ENCODE measurements at regions not wholly inside any gene's neighbourhood (a gene's known extent, or its start where the extent isn't known, plus 50 kb on each side); places are given as distances from the start of the nearest gene placed in this dataset.

GRCh38 chr3:76490064-76490463 is 549.8 kb upstream of the ROBO2 start:
- intact Hi-C loops (cut with DNase I; ENCODE audit: low total_unique reads), result no loop called here
- Histone ChIP-seq H3K9me3 (no peaks in the 10 kb centered on the region), H3K36me3 (ENCODE audit: low read depth, missing control alignments) (no peaks in the 10 kb centered on the region), H3K4me1 (no peaks in the 10 kb centered on the region), H3K27ac (no peak overlapping the region), H3K27me3 (no peaks in the 10 kb centered on the region), H3K4me3 (no peak overlapping the region)
- no peak for DNase-seq
- TF ChIP-seq POLR2A (IDR thresholded peaks at IDR 0.05) (no peak), CTCF (IDR thresholded peaks at IDR 0.05) (no peak)
- WGBS, 2 donors, result 86 to 90% methylated on average over 3 of the region's 3 CpGs

- 90 to 94% methylated on average over 2 of the region's 2 CpGs for WGBS, 2 donors
- TF ChIP-seq CTCF (IDR thresholded peaks at IDR 0.05) (no peak), POLR2A (IDR thresholded peaks at IDR 0.05) (no peak)
These were observed 544.7 kb upstream of the ROBO2 start for GRCh38 chr3:76495216-76495615.

GRCh38 chr3:76497636-76498035 is 542.3 kb upstream of the ROBO2 start:
- intact Hi-C loops (cut with DNase I; ENCODE audit: low total_unique reads), result no loop called here
- Histone ChIP-seq H3K4me1 (no peaks in the 10 kb centered on the region), H3K36me3 (ENCODE audit: low read depth, missing control alignments) (no peaks in the 10 kb centered on the region), H3K9me3 (no peaks in the 10 kb centered on the region), H3K27ac (no peak overlapping the region), H3K4me3 (no peak overlapping the region), H3K27me3 (no peaks in the 10 kb centered on the region)
- 71 to 77% methylated on average over 3 of the region's 3 CpGs for WGBS, 2 donors
- DNase-seq, result no peak
- TF ChIP-seq CTCF (IDR thresholded peaks at IDR 0.05) (no peak), POLR2A (IDR thresholded peaks at IDR 0.05) (no peak)

More at GRCh38 chr3:76495216-76495615, 544.7 kb upstream of the ROBO2 start:
- intact Hi-C loops (cut with DNase I; ENCODE audit: low total_unique reads), result no loop called here
- Histone ChIP-seq H3K4me1 (no peaks in the 10 kb centered on the region), H3K27me3 (no peaks in the 10 kb centered on the region), H3K27ac (no peak overlapping the region), H3K36me3 (ENCODE audit: low read depth, missing control alignments) (no peaks in the 10 kb centered on the region), H3K4me3 (no peak overlapping the region), H3K9me3 (no peaks in the 10 kb centered on the region)
- DNase-seq, result no peak

GRCh38 chr3:76500746-76501275 is 539.1 kb upstream of the ROBO2 start:
- no peaks in the 10 kb centered on the region for H3K36me3 ChIP-seq (ENCODE audit: low read depth, missing control alignments)
- H3K4me1 ChIP-seq, result no peaks in the 10 kb centered on the region
- no peak overlapping the region for H3K4me3 ChIP-seq
- no peak overlapping the region for H3K27ac ChIP-seq
- 91 to 92% methylated on average over 2 of the region's 2 CpGs for WGBS, 2 donors
- no peak for DNase-seq
- TF ChIP-seq CTCF (IDR thresholded peaks at IDR 0.05) (no peak), POLR2A (IDR thresholded peaks at IDR 0.05) (no peak)
- no peaks in the 10 kb centered on the region for H3K27me3 ChIP-seq
- intact Hi-C loops (cut with DNase I; ENCODE audit: low total_unique reads), result no loop called here
- no peaks in the 10 kb centered on the region for H3K9me3 ChIP-seq

- Histone ChIP-seq H3K4me1 (no peaks in the 10 kb centered on the region), H3K27ac (no peak overlapping the region), H3K4me3 (no peak overlapping the region), H3K27me3 (no peaks in the 10 kb centered on the region), H3K9me3 (no peaks in the 10 kb centered on the region), H3K36me3 (ENCODE audit: low read depth, missing control alignments) (no peaks in the 10 kb centered on the region)
- no peak for TF ChIP-seq CTCF (IDR thresholded peaks at IDR 0.05)
- TF ChIP-seq POLR2A (IDR thresholded peaks at IDR 0.05), result no peak
- no peak for DNase-seq
- intact Hi-C loops (cut with DNase I; ENCODE audit: low total_unique reads), result no loop called here
- WGBS, 2 donors, result 52 to 79% methylated on average over 1 of the region's 1 CpG
These were observed 538.6 kb upstream of the ROBO2 start for GRCh38 chr3:76501315-76501714.

Measured in testis (tissue), 2 donors.